ENCODE measurements at regions not wholly inside any gene's neighbourhood (a gene's known extent, or its start where the extent isn't known, plus 50 kb on each side); places are given as distances from the start of the nearest gene placed in this dataset.
"Not testable (repeated sequence)": the region's sequence is repeated elsewhere in the genome, so short reads cannot be mapped to it uniquely, and the experiment has no call there.

DNA sequence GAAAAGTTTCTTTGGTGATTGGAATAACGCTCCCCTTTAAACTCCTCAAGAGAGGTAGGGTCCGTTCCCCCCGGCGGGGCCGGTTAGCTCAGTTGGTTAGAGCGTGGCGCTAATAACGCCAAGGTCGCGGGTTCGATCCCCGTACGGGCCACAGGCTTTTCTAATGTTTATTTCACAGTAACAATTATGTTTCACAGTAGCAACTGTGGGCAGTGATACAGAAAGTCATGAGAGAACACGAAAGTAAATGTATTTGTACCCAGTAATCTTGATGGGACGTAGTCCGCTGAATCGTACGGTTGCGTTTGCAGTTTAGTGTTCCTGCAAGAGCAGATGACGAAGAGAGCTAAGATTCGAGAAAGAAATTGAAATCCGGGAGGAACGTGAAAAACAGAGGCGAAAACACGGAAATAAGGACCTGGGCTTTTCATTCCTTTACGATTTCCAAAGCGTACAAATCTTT, 505.5 kb downstream of the PRIM2 start (continued):
- TF ChIP-seq, protein P1, sequence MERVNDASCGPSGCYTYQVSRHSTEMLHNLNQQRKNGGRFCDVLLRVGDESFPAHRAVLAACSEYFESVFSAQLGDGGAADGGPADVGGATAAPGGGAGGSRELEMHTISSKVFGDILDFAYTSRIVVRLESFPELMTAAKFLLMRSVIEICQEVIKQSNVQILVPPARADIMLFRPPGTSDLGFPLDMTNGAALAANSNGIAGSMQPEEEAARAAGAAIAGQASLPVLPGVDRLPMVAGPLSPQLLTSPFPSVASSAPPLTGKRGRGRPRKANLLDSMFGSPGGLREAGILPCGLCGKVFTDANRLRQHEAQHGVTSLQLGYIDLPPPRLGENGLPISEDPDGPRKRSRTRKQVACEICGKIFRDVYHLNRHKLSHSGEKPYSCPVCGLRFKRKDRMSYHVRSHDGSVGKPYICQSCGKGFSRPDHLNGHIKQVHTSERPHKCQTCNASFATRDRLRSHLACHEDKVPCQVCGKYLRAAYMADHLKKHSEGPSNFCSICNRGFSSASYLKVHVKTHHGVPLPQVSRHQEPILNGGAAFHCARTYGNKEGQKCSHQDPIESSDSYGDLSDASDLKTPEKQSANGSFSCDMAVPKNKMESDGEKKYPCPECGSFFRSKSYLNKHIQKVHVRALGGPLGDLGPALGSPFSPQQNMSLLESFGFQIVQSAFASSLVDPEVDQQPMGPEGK (CRISPR knock-in tag; IDR thresholded peaks at IDR 0.05; ENCODE audit: borderline replicate concordance) = no peak

DNA sequence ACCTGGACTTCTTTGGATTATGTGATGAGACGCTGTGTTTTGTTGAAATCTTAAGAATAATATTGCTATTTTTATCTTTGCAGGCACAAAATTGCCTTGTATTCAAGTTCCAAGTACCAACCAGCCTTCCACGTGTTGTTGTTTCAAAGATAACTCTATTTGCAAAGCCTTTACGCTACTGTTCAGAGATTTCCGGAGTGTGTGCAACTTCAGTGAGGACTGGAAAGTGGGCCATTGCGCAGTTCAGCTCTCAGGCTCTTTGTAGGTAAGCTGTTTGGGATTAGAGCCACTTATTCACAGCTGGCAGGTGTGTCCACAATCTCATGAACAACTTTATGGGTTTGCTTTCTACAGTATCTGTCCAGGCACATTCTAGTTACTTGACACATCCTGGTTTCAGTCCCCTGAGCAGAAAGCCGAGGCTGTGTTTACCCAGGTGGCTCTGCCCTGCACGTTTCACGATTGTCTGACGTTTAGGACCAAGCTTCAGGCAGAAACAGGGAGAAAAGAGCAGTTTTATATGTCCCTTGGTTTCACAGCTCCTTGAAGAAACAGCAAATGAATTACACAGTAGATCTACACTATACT, 520.3 kb downstream of the PRIM2 start:
- not testable (repeated sequence) for ATAC-seq

DNA sequence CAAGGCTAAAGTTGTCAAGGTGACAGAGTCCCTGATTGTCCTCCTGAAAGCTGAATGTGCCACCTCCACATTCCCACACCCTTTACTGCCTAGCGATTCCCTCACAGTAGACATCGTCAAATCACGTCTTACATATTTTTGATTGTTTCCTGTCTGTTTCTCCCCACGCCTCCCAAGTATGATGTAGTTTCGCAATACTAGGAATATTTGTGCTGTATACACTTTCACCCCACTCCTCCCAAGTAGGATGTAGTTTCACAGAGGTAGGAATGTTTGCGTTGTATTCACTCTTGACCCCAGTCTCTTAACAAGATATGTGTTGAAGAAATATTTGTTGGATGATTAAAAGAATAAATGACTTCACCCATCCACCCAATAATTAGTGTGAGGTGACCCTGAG, 524.1 kb downstream of the PRIM2 start:
- not testable (repeated sequence) for ATAC-seq

DNA sequence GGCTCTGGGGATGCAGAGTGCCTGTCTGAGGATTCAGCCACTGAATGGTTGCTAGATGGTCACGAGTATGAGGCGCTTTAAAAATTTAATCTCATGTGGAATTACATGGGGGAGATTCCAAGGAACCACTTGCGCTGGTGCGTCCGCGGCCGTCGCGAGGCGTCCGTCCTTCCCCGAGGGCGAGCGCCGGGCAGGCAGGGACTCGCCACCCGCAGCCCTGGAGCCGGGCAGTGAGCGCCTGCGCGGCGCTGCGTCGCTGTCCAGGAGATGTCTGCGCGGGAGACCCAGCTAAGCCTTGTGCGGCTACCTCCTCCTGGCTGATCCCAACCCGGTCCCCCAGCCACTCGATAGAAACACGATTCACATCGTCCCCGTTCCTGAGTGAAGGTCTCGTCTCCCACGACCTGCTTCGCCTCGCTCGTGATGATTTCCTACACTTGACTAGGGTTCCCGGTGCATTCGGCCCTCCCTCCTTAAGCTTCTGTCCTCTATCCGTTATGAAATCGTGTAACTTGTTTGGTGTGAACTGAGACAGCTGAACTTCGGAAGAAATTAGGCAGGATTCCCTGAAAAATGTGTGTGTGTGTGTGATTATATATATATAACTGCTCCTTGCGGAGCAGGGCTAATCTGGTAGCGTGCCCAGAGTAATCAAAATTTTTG, 536.4 kb downstream of the PRIM2 start:
- ATAC-seq = peak; percentile 89

DNA sequence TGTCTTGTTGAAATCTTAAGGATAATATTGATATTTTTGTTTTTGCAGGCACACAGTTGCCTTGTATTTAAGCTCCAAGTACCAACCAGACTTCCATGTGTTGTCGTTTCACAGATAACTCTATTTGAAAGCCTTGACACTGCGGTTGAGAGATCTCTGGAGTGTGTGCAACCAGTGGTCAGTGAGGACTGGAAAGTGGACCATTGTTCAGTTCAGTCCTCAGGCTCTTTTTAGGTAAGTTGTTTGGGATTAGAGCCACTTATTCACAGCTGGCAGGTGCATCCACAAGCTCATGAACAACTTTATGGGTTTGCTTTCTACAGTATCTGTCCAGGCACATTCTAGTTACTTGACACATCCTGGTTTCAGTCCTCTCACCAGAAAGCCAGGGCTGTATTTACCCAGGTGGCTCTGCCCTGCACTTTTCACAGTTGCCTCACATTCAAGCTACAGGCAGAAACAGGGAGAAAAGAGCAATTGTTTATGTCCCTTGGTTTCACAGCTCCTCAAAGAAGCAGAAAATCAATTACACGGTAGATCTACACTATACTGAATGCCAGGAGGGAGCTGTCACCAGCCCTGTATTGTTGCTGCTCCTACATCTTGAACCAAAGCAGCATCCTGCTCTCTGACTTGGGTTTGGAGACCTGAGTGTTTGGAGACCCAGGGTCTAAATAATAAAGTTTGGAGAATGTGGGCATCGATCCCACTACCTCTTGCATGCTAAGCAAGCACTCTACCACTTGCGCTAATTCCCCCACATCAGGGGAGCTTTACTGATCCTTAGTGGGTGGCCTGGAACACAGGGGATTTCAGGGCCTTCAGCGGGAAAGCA, 543.3 kb downstream of the PRIM2 start:
- not testable (repeated sequence) for ATAC-seq

DNA sequence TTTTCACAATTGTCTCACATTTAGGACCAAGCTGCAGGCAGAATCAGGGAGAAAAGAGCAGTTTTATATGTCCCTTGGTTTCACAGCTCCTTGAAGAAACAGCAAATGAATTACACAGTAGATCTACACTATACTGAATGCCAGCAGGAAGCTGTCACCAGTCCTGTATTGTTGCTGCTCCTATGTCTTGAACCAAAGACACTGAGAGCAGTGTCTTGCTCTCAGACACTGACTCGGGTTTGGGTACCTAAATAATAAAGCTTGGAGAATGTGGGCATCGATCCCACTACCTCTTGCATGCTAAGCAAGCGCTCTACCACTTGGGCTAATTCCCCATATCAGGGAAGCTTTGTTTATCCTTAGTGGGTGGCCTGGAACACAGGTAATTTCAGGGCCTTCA, 552.7 kb downstream of the PRIM2 start:
- ATAC-seq = not testable (repeated sequence)

DNA sequence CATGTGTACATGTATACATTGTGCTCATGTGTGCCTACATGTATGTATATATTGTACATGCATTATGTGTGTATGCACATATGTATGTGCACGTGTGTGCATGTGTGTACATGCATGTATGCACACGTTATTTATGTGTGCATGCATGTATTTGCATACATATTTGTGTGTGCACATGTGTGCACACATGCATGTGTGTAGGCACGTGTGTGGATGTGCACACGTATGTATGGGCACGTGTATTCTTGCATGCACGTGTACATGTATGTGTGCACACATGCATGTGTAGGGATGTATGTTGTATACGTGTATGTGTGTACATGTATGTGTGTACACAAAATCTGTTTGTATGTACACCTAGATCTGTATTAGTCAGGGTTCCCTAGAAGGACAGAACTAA, 556.0 kb downstream of the PRIM2 start:
- not testable (repeated sequence) for ATAC-seq

DNA sequence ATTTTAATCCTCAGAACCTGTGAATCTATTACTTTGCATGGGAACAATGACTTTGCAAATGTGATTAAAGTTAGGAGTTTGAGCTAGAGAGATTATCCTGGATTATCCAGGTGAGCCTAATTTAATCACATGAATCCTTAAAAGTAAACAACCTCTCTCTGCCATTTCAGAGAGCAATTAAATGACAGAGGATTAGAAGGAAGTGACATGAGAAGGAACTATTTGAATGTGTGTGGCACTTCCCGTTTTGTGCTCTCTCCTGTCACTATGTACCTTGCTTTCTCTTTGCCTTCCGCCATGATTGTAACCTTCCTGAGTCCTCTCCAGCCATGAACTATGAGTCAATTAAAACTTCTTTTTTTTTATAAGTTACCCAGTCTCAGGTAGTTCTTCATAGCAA, 559.2 kb downstream of the PRIM2 start:
- not testable (repeated sequence) for ATAC-seq

DNA sequence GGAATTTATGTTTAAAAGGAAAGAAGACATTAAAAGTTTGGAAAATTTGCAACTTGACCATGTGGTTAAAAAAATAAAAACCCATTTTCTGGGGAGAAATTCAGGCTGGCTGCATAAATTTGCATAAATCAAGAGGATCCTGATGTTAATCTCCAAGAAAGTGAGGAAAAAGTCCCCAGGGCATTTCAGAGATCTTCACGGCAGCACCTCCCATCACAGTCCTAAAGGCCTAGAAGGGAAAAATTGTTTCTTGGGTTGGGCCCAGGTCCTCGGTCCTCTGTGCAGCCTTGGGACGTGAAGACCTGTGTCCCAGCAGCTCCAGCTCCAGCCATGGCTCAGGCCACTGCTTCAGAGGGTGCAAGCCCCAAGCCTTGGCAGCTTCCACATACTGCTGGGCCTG, 560.3 kb downstream of the PRIM2 start:
- ATAC-seq = not testable (repeated sequence)

DNA sequence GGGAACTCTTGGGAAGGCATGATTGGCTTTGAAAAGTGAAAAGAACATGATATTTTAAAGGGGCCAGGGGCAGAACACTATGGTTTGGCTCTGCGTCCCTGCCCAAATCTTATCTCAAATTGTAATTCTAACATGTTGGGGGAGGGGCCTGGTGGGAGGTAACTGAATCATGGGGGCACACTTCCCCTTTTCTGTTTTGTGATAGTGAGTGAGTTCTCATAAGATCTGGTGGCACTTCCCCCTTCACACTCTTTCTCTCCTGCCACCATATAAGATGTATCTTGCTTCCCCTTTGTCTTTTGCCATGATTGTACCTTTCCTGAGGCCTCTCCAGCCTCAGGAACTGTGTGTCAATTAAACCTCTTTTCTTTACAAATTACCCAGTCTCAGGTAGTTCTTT, 561.4 kb downstream of the PRIM2 start:
- ATAC-seq = not testable (repeated sequence)

DNA sequence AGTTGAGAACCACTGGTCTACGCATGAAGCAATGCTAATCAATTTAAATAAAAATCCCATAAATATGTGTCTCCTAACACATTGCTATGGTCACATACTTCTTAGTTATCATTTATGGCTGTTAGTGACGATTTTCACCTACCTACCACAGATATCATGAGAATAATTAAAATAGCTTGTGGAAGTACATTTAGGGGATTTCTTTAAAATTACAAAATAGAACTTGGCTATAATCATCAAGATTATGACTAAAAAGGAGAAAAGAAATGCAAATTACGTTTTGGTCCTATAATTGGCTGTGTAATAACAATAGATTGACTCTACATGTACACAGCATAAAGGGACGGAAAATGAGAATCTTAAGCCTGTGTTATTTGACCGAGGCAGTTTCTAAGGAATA, 581.4 kb downstream of the PRIM2 start:
- ATAC-seq = not testable (repeated sequence)

DNA sequence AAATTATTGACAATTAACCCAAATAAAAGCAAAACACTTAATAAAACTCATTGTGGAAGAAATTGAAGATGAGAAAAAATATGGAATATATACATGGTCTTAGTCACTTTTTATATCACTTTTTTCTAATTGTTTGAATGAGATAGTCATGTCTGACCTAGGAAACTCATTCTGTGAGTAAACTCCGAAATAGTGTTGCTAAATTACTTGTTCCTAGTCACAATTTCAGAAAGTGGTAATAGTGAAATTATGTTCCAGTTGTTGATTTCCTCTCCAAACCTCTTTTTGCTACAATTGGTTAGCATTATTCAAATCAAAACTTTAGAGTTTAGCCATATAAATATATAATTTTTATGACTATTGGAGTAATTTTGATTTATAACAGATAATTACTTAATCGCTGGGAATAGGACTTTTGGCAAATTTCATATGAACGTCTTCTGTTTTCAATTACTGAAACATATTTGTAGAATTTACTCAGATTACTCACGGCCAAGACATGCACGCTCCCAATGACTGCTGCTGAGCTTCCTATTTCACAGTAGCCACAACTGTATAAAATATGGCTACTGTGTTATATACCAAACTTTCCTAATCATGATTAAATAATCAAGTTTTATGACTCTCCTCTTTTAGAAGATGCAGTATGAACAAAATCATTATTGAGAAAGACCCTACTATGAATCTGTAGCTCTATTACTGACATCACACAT, 583.4 kb downstream of the PRIM2 start:
- ATAC-seq = peak; percentile 97

DNA sequence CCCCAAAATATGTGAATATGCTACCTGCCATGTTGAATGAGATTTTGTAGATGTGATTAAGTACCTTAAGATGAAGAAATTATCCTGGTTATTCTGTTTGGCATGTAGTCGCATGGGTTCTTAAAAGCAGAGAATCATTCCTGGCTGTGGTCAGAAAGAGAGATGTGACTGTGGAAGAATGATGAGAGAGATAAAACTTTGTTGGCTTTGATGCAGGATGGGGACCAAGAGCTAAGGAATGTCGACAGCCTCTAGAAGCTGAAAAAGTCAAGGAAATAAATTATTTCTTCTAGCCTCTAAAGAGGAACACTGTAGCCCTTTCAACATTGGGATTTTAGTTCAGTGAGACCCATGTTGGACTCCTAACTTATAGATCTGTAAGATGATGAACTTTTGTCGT, 584.0 kb downstream of the PRIM2 start:
- peak; percentile 68 for ATAC-seq

DNA sequence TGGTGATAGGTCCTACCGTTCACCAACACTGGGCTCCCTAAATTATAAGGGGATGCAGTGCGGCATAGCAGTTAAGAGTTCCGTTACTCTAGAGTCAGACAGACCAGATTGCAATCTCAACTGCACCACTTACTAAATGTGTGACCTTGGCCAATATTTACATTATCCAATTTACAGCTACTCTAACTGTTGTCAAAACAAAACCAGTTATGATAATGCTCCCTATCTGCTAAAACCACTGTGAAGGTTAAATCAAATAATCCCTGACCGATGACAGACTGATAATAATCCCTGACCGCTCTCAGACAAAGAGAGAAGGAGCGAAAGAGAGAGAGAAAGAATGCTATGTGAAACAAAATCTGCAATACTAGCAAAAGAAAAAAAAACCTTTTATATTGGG, 586.9 kb downstream of the PRIM2 start:
- ATAC-seq = not testable (repeated sequence)

DNA sequence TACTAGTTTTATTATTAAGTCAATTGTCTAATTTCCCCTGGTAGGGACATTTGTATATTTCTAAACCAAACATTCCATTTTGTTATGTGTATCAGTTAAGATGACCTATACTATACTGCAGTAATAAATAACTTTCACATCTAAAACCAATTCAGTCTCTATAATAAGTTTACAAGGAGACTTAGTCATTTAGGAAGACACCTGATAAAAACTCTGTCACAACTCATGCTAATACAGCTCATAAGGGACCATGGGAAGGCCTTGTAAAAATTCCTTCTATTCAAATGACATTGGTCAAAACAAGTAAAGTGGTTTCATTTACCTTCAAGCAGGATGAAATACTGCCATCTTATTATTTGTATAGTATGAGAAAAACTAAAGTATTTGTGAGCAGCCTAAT, 597.9 kb downstream of the PRIM2 start:
- ATAC-seq = not testable (repeated sequence)

DNA sequence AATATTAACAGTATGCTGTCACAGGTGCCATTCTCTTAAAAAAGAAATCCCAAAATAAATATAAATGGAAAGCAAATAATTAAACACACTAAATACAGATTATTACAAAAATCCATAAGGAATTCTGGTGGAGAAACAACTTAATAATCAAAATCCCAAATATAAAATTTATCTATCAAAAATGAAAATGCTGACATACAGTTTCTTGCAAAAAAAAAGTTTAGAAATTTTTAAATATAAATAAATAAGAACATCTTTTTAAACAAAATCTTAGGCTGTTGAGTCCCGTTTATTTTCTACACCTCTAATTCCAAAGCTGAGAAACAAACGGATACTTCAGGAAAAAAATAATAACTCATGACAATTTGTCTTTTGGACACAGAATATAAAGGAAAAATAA, 625.5 kb downstream of the PRIM2 start:
- ATAC-seq = not testable (repeated sequence)

DNA sequence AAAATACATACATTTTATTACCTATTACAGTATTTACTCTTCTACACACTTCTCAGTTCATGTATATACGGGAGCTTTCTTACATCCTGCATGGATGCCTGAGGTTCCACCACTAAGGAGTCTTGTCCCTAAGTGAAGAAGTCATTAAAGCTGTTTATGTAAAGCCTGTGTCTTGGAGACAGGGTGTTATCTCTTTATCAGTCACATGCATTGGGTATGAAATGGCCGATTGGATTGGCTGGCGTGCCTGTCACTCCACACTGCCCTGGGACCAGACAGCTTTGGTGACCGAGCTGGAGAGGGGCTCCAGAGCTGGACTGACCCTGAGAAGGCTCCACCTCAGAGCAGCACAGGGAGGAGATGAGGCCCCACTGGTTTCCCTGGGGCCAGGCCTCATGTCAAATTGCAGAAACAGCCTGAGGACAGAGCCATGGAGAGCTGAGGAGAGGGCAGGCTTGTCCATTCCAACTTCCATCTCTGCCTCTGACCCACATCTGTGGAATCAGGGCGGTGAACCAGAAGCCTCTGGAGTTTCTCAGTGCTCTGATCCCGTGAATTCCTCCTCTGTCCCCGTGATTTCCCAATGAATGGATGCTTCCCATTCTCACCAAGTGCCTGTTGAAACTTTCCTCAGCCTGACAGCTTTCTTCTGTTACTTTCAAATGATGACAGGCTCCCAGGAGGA, 628.8 kb downstream of the PRIM2 start:
- not testable (repeated sequence) for ATAC-seq

DNA sequence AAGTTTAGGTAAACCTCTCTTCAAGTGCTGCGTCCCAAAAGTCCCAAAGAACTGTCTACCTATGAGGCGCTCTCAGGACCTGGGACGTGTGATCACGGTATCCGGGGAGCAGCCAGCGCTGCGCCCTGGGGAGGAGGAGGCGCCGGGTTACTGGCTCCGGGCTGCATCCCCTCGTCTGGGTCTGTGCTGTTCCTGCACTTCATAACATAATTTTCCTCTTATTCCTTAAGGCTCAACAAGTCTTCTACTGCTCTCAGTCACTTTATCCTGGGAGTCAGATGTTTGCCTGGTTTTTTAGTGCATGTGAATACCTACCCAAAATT, 629.3 kb downstream of the PRIM2 start:
- ATAC-seq = not testable (repeated sequence)

DNA sequence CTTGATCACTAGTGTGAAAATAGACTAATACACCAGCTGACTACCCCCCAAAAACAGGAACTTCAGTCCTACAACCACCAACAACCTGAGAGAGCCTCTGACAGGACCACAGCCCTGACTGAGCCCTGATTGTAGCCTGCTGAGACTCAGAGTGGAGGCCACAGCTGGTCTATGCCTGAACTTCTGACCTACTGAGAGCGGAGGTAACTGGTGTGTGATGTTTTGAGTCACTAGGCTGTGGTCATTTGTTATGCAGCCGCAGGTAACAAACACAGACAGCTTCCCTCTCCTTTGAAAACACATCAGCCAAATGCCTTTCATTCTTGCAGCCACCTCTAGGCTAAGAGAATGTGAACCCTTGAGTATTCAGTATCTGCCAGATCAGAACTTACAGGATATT, 631.1 kb downstream of the PRIM2 start:
- ATAC-seq = not testable (repeated sequence)

DNA sequence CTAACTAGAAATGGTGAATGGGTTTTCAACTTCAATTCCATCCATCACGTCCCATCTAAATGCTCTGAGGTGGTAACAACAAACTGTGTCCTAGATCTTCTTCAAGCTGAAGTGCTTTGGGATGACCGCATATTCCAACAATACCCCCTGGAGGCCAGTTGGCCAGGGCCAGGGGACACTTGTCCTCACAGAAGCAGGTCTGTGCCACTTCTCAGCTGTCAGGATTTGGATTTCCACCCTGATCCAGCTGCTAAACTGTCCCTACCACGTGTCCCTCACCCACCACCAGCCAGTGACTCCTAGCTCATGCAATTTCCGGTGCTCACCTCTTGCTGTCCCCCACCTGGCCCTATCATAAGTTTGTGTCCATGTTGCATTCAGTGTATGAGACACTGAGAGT, 633.0 kb downstream of the PRIM2 start:
- not testable (repeated sequence) for ATAC-seq

DNA sequence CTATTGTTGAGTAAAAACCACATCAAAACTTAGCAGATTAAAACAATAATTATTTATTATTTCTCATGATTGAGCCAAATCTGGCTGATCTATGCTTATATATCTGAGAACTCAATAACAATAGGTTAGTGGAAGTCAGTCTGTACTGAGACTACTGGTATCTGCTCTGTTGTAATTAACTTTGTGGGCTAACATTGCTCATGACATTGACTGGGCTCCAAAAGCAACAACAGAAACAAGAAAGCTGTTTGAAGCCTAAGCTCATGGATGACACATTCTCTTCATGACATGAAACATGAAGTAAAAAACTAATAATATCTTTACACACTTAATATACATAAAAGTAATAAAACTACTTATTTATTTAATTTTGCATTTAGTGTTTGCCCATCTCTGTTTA, 649.3 kb downstream of the PRIM2 start:
- ATAC-seq = not testable (repeated sequence)

All from SK-N-SH treated with all-trans-retinoic acid at 6 μM for 48 hours (cell line).